CD4-positive, alpha-beta T cell treated with Interleukin-4 for 4 hours (primary cell): ENCODE measurements at regions not wholly inside any gene's neighbourhood (a gene's known extent, or its start where the extent isn't known, plus 50 kb on each side); places are given as distances from the start of the nearest gene placed in this dataset.

ENCODE experiments used
- DNase-seq: peaks from one replicate; pipeline ENCODE4 v3.0.0-alpha.2; 2020

DNA sequence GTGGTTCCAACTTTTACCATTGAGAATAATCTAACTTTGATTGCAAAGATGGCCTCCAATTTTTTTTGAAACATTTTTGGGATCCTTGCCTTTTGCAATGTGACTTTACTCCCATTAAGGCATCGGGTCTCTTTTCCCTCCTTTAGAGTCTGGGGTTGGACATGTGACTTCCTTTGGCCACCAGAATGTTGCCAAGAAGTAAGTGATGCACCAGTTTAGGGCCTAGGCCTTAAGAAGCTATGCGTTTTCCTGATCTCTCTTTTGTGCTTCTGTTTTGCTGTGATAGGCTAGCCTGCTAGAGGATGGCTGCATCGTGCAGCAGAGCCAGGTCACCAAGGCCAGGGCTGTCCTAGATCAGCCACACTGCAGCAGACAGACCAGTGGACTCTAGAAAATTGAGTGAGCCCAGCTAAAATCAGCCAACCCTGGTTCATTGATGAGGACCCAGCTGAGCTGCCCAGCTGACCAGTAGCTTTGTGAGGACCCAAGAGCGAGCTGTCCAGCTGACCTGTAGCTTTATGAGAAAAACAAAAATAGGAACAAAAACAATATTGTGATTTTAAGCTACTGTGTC lies 594.0 kb upstream of the JAG1 start:
- no peak for DNase-seq

DNA sequence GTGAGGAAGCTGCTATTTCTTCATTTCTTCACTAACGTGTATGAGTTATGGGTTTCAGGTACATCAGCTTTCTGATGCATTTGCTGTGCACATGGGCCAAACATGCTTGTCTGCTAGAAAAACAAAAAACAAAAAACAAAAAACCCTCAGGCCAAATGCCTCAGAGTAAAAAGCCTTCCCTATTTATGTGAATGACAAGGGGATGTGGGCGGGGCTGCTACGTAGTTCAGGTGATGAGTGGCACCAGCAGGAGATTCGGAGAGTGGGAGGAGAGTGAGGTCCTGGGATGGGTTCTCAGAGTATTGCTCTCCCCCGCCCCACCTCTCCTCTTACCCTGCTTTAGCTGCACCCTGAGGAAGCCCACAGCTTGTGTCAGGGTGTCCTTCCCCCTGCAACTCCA lies 596.8 kb upstream of the JAG1 start:
- DNase-seq = no peak

GRCh38 chr20:11271319-11271718 lies 597.5 kb upstream of the JAG1 start:
- DNase-seq = no peak

DNA sequence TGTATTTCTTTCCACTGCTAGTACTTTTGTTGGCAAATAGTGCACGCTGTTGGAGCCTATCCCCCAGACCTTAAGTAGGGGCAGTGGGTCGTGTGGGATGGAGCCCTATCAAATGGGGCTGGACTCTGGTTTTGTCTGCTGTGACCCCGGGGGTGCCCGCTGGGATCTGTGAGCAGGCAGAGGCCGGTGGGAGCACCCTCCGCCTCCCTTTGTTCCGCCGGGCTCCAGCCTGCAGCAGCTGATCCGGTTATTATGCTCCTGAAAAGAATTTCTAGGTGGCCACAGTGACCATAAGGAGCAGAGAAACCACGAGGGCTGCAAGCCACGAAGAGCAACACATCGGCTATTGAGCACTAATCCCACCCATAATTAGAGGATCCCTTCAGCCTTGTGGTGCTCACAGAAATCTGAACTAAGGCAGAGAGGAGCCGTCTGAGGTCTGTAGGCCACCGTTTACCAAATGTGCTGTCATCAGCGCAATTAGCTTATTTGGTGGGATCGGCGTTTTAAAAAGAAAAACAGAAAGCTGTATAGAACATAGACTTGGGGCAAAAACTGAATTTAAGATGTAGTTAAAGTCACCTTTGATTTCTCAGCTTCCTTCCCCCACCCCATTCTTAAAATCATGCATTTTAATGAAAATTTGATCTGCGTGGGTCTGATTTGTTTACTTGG lies 598.3 kb upstream of the JAG1 start:
- no peak for DNase-seq

DNA sequence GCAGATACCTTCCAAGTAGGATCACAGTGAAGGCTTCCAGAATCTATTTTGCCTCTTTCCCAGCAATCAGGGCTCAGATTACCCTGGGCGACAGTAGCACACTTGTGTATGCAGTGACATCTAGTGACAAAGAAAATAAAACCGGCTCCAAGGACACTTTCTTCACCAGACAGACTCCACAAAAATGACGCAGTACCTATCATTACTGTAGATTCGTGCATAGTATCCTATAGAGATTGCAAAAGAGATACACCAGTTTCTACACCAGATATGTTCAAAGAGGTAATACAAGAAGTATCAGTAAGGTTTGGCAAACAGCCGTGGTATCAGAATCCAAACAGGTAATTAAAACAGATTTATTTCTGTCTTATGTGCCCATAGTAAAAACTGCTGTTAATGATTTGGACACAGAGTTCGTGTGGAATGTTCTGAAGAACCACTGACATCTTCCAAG lies 600.4 kb upstream of the JAG1 start:
- no peak for DNase-seq

- no peak for DNase-seq
Measured at GRCh38 chr20:11275740-11276139, 601.9 kb upstream of the JAG1 start.

DNA sequence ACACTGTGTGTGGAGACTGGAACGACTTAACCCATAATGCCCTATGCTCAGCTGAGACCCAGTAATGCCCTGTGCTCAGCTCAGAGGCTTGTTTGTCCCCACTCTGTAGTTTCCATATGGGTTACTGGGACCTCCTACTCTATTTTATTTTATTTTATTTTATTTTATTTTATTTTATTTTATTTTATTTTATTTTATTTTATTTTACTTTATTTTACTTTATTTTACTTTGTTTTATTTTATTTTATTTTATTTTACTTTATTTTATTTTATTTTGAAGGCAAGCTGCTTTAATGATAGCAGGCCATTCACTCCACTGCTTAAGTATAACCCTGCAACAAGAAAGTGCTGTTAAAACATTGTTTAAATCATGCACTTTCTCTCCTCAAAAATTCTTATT lies 603.4 kb upstream of the JAG1 start:
- DNase-seq = no peak

DNA sequence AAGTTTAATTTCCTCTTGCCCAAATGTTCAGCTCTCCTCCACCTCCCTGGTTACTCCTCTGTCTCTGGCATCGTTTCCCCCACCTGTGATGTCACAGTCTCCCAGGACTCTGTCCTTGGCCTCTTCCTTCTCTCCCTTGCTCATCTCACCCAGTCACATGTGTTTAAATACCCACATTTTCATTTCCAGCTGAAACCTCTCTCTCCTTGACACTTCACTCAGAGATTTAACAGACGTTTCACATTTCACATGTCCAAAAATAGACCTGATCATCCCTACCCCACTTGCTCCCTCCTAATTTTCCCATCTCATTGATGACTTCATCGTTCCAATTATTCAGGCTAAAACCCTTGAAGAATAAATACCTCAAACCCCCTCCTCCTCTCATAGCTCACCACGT lies 604.1 kb upstream of the JAG1 start:
- DNase-seq = no peak

- no peak for DNase-seq
Measured at GRCh38 chr20:11278461-11278860, 604.7 kb upstream of the JAG1 start.

- DNase-seq = no peak
Measured at GRCh38 chr20:11281240-11281639, 607.4 kb upstream of the JAG1 start.

DNA sequence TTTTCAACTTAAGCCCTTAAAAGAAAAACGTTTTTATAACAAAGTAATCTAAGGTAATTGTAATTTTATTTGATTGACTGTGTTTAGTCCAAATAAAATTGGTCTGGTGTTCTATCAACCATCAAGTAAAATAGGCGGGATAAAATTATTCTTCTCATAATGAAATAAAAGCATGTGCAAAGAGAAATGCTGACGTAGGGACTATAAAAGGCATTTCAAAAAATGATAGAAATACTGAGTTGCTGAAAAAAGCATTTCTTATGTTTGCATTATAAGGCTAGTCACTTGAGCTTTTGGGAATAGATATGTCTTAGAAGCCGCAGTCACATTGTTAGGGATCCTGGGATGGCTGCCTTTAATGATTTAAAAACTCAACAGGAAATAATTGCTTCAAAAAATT lies 608.0 kb upstream of the JAG1 start:
- no peak for DNase-seq

GRCh38 chr20:11287126-11287525 lies 613.3 kb upstream of the JAG1 start:
- no peak for DNase-seq

GRCh38 chr20:11296221-11296620 lies 621.5 kb upstream of the BTBD3 start:
- no peak for DNase-seq

- no peak for DNase-seq
Measured at GRCh38 chr20:11296951-11297350, 620.7 kb upstream of the BTBD3 start.

GRCh38 chr20:11301699-11302098 lies 616.0 kb upstream of the BTBD3 start:
- DNase-seq = no peak

DNA sequence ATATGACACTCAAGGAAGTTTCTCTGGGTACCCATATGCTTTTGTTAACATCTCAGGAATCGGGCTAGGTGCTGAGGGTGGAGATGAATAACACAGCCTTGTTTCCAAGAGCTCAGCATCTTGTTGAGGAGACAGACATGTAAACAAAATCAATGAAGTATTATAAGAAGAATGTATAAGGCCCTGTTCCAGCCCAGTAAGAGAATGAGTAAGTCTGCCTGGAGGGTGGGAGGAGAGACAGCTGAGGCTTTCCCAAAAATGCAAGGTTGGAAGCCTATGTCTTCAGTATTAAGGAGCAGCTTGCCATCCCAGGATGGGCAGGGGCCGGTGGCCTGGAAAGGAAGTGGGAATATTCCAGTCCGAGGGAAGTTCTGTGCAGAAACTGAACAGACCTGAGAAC lies 615.3 kb upstream of the BTBD3 start:
- DNase-seq = no peak

- no peak for DNase-seq
Measured at GRCh38 chr20:11304795-11305194, 612.9 kb upstream of the BTBD3 start.

- DNase-seq = no peak
Measured at GRCh38 chr20:11305406-11305805, 612.3 kb upstream of the BTBD3 start.

DNA sequence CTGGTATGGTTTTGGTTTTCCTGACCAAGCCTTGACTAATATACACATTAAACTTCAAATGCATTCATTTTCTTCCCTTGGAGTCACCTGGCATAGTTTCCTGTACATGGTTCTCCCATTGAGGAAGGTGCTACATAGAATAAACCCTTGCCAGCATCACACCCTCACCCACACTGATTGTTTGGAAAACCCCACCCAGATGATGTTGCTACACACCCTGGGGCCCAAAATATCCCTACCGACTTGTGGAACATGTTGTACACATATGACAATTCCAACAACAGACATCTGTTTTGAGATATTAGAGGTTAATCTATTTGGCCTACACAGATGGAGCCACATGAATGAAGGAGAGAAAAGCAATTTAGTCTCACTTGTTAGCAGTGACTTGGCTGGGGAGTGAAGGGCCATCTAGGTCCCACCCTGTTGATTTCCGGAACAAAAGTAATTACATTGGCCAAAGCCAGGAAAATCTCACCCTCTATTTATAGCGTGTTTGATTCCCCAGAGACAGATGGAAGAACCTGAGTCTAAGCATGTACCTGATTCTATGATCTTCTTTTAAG lies 606.0 kb upstream of the BTBD3 start:
- no peak for DNase-seq

DNA sequence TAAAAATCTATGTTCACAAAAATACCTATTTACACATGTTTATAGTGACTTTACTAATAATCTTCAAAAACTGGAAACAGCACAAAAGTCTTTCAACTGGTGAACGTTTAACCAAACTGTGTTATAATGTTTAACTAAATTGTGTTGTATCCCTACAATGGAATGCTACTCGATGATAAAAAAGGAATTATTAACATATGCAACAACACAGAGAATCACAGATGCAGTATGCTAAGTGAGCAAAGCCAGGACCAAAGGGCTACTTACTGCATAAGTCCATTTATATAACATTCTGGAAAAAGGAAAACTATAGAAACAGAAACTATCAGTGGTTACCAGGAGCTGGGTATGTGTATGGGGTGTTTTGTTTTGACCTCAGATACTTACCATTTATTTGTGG lies 602.2 kb upstream of the BTBD3 start:
- no peak for DNase-seq

DNA sequence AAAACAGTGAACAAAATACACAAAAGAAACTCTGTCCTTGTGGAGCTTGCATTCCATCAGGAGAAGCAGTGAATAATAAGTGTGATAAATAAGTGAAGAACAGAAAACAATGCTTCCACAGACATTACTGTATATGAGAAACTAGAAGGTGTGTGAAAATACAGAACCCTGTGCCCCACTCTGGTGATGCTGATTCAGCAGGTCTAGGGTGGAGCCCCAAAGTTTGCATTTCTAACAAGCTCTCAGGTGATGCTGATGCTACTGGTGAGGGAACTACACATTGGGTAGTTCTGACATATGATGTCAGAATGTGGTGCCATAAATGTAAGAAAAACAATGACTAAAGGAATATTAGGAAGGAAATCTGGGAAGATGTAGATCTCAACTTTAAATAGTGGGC lies 601.4 kb upstream of the BTBD3 start:
- DNase-seq = no peak

- DNase-seq = no peak
Measured at GRCh38 chr20:11320033-11320432, 597.7 kb upstream of the BTBD3 start.

GRCh38 chr20:11323816-11324215 lies 593.9 kb upstream of the BTBD3 start:
- DNase-seq = no peak

GRCh38 chr20:11324990-11325389 lies 592.7 kb upstream of the BTBD3 start:
- no peak for DNase-seq

GRCh38 chr20:11328839-11329238 lies 588.9 kb upstream of the BTBD3 start:
- DNase-seq = no peak
